Upper lobe of right lung (tissue), 1 donor: ENCODE measurements at regions not wholly inside any gene's neighbourhood (a gene's known extent, or its start where the extent isn't known, plus 50 kb on each side); places are given as distances from the start of the nearest gene placed in this dataset.

Experiments used
- ATAC-seq: fragments of 200-7000 bp; cut with Tn5 transposase; one replicate; pipeline ENCODE4 v1.9.1; 2020; ENCODE audit warnings: mild to moderate bottlenecking, moderate library complexity
- DNase-seq: peaks from one replicate; pipeline ENCODE4 v3.0.0-alpha.2; 2020
- H3K27ac ChIP-seq: fragments of 200-600 bp; one replicate; pipeline ENCODE4 v1.8.0; 2022
- H3K27me3 ChIP-seq: fragments of 200-600 bp; one replicate; pipeline ENCODE4 v1.8.0; 2022; ENCODE audit warnings: mild to moderate bottlenecking
- H3K36me3 ChIP-seq: fragments of 200-600 bp; one replicate; pipeline ENCODE4 v1.8.0; 2022
- H3K4me1 ChIP-seq: fragments of 200-600 bp; one replicate; pipeline ENCODE4 v1.8.0; 2022
- H3K4me3 ChIP-seq: fragments of 200-600 bp; one replicate; pipeline ENCODE4 v1.8.0; 2022; ENCODE audit warnings: mild to moderate bottlenecking
- H3K9me3 ChIP-seq: fragments of 200-600 bp; one replicate; pipeline ENCODE4 v1.8.0; 2022
- CTCF ChIP-seq: fragments of 200-600 bp; IDR thresholded peaks from one replicate; pipeline ENCODE4 v1.8.0; 2022; ENCODE audit warnings: antibody characterized with exemption
- intact Hi-C: fragments of 100-400 bp; cut with DNase I; formaldehyde crosslinking; loops from one replicate; pipeline ENCODE4 v1.11.0; 2022
- donor health status: DM: no; HTN: yes; CAD: no; lungs with severe emphysema.

- DNase-seq (no peak), ATAC-seq (no peak)
- no peak overlapping the region for H3K4me3 ChIP-seq
- H3K4me1 ChIP-seq, result no peaks in the 10 kb centered on the region
- H3K27ac ChIP-seq, result no peak overlapping the region
- TF ChIP-seq CTCF, result no peak
- H3K36me3 ChIP-seq, result no peaks in the 10 kb centered on the region
- no peaks in the 10 kb centered on the region for H3K27me3 ChIP-seq
- intact Hi-C loops, result no loop called here
- H3K9me3 ChIP-seq, result no peaks in the 10 kb centered on the region
Measured at GRCh38 chr13:100827489-100828176, 153.0 kb upstream of the TMTC4 start.

GRCh38 chr13:100826441-100826840 is 151.8 kb upstream of the TMTC4 start:
- H3K27ac ChIP-seq, result no peak overlapping the region
- TF ChIP-seq CTCF, result no peak
- H3K4me3 ChIP-seq, result no peak overlapping the region
- ATAC-seq (no peak), DNase-seq (no peak)
- no peaks in the 10 kb centered on the region for H3K9me3 ChIP-seq
- no peaks in the 10 kb centered on the region for H3K27me3 ChIP-seq
- H3K36me3 ChIP-seq, result no peaks in the 10 kb centered on the region
- no peaks in the 10 kb centered on the region for H3K4me1 ChIP-seq
- intact Hi-C loops, result no loop called here

GRCh38 chr13:100825557-100825956 is 151.0 kb upstream of the TMTC4 start:
- H3K27me3 ChIP-seq, result no peaks in the 10 kb centered on the region
- TF ChIP-seq CTCF, result no peak
- intact Hi-C loops, result no loop called here
- no peaks in the 10 kb centered on the region for H3K4me1 ChIP-seq
- H3K4me3 ChIP-seq, result no peak overlapping the region
- H3K27ac ChIP-seq, result no peak overlapping the region
- ATAC-seq, result no peak
- no peaks in the 10 kb centered on the region for H3K9me3 ChIP-seq
- no peak for DNase-seq
- no peaks in the 10 kb centered on the region for H3K36me3 ChIP-seq

GRCh38 chr13:100824366-100824765 is 149.8 kb upstream of the TMTC4 start:
- ATAC-seq (no peak), DNase-seq (no peak)
- H3K4me1 ChIP-seq, result no peaks in the 10 kb centered on the region
- H3K27ac ChIP-seq, result no peak overlapping the region
- no peaks in the 10 kb centered on the region for H3K36me3 ChIP-seq
- intact Hi-C loops, result no loop called here
- H3K4me3 ChIP-seq, result no peak overlapping the region
- TF ChIP-seq CTCF, result no peak
- H3K27me3 ChIP-seq, result no peaks in the 10 kb centered on the region
- H3K9me3 ChIP-seq, result no peaks in the 10 kb centered on the region

- ATAC-seq, result no peak
Measured at GRCh38 chr13:100823448-100823847, 148.9 kb upstream of the TMTC4 start.

More at GRCh38 chr13:100823448-100823847, 148.9 kb upstream of the TMTC4 start:
- DNase-seq, result no peak
- no peaks in the 10 kb centered on the region for H3K36me3 ChIP-seq
- no peaks in the 10 kb centered on the region for H3K27me3 ChIP-seq
- H3K4me1 ChIP-seq, result no peaks in the 10 kb centered on the region
- intact Hi-C loops, result no loop called here
- TF ChIP-seq CTCF, result no peak
- no peaks in the 10 kb centered on the region for H3K9me3 ChIP-seq
- no peak overlapping the region for H3K4me3 ChIP-seq
- H3K27ac ChIP-seq, result no peak overlapping the region
